A673 (cell line): ENCODE measurements at regions not wholly inside any gene's neighbourhood (a gene's known extent, or its start where the extent isn't known, plus 50 kb on each side); places are given as distances from the start of the nearest gene placed in this dataset.

Source experiments
- EZH2 ChIP-seq: fragments of 200-600 bp; sonication (generic); IDR thresholded peaks from 2 replicates; pipeline ENCODE4 v1.6.1; 2017; ENCODE audit warnings: borderline replicate concordance, low read depth, mild to moderate bottlenecking, mixed read lengths, antibody characterized with exemption, low read length; ENCODE audit not compliant: poor library complexity, severe bottlenecking
- TF ChIP-seq, protein P1 (sequence below): fragments of 300-800, 200-600 bp; sonication (generic); conservative IDR thresholded peaks from 2 replicates; pipeline ENCODE4 v1.5.1; 2017; ENCODE audit warnings: low read depth, mild to moderate bottlenecking, antibody characterized with exemption, low read length, moderate library complexity, mixed read lengths

DNA sequence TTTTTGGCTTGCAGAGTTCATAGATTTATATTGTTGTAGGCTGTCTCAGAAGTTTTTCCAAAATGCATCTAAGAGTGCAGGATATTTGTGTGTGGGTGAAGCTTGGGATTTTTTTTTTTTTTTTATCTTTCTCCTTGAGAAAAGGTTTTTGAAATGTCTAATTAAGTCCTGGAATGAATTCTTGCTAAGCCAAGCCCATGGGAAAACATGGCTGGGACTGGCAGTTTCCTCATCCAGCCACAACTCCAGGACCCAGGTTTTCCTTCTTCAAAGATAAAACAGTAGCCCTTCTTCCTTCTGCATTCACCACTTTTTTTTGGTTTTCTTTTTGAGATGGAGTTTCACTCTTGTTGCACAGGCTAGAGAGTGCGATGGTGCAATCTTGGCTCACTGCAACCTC lies 242.5 kb upstream of the JAG1 start:
- TF ChIP-seq, protein P1, sequence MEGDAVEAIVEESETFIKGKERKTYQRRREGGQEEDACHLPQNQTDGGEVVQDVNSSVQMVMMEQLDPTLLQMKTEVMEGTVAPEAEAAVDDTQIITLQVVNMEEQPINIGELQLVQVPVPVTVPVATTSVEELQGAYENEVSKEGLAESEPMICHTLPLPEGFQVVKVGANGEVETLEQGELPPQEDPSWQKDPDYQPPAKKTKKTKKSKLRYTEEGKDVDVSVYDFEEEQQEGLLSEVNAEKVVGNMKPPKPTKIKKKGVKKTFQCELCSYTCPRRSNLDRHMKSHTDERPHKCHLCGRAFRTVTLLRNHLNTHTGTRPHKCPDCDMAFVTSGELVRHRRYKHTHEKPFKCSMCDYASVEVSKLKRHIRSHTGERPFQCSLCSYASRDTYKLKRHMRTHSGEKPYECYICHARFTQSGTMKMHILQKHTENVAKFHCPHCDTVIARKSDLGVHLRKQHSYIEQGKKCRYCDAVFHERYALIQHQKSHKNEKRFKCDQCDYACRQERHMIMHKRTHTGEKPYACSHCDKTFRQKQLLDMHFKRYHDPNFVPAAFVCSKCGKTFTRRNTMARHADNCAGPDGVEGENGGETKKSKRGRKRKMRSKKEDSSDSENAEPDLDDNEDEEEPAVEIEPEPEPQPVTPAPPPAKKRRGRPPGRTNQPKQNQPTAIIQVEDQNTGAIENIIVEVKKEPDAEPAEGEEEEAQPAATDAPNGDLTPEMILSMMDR, result no peak
- no peak for TF ChIP-seq EZH2
